Breast epithelium (tissue), 4 donors: ENCODE measurements at regions not wholly inside any gene's neighbourhood (a gene's known extent, or its start where the extent isn't known, plus 50 kb on each side); places are given as distances from the start of the nearest gene placed in this dataset.
A peak's percentile ranks its signal among the peaks of the same experiment; 100 is the strongest.

ENCODE experiments used
- DNase-seq, 2 donors: peaks; one replicate each; pipeline ENCODE4 v3.0.0-alpha.2; 2019; ENCODE audit warnings: low spot score in 2 of 2
- H3K27ac ChIP-seq, 2 donors: fragments of 200-600 bp; sonication (generic) in 1 of 2; one replicate each; pipeline ENCODE4 v1.5.1; 2016 to 2019; ENCODE audit warnings: mild to moderate bottlenecking in 1 of 2
- H3K27me3 ChIP-seq, 2 donors: fragments of 200-600 bp; sonication (generic) in 1 of 2; one replicate each; pipeline versions ENCODE4 v1.5.1 to v1.6.0; 2017 to 2019; ENCODE audit warnings: control low read depth in 1 of 2, mild to moderate bottlenecking in 1 of 2
- H3K36me3 ChIP-seq: fragments of 200-600 bp; one replicate; pipeline ENCODE4 v1.5.1; 2019
- H3K4me1 ChIP-seq, 2 donors: fragments of 200-600 bp; sonication (generic); one replicate each; pipeline ENCODE4 v1.5.1; 2016 to 2019; ENCODE audit warnings: control low read depth in 1 of 2
- H3K4me3 ChIP-seq, 3 donors: fragments of 200-600 bp; sonication (generic); 1 replicate in 2 of 3; 2 replicates in 1 of 3; pipeline ENCODE4 v1.5.1; 2016 to 2019; ENCODE audit warnings: mild to moderate bottlenecking in 3 of 3, moderate library complexity in 2 of 3
- H3K9me3 ChIP-seq, 2 donors: fragments of 200-600 bp; sonication (generic) in 1 of 2; one replicate each; pipeline ENCODE4 v1.5.1; 2016 to 2019; ENCODE audit warnings: control low read depth in 1 of 2
- POLR2A ChIP-seq: fragments of 450-650 bp; IDR thresholded peaks from one replicate; pipeline ENCODE4 v1.6.1; 2016; ENCODE audit warnings: antibody characterized with exemption, mild to moderate bottlenecking, moderate library complexity
- POLR2AphosphoS5 ChIP-seq, 3 donors: sonication (generic); formaldehyde crosslinking; IDR thresholded peaks; one replicate each; pipeline ENCODE4 v1.6.1; 2017; ENCODE audit warnings: antibody characterized with exemption in 3 of 3
- intact Hi-C: fragments of 100-400 bp; cut with DNase I; formaldehyde crosslinking; loops from one replicate; pipeline ENCODE4 v1.15.1; 2023; ENCODE audit warnings: low total_unique reads
- TF ChIP-seq, protein P1 (sequence below), 3 donors: fragments of 450-650 bp; IDR thresholded peaks; one replicate each; pipeline ENCODE4 v1.5.1; 2016 to 2017; ENCODE audit warnings: antibody characterized with exemption in 3 of 3, mild to moderate bottlenecking in 3 of 3, moderate library complexity in 3 of 3

DNA sequence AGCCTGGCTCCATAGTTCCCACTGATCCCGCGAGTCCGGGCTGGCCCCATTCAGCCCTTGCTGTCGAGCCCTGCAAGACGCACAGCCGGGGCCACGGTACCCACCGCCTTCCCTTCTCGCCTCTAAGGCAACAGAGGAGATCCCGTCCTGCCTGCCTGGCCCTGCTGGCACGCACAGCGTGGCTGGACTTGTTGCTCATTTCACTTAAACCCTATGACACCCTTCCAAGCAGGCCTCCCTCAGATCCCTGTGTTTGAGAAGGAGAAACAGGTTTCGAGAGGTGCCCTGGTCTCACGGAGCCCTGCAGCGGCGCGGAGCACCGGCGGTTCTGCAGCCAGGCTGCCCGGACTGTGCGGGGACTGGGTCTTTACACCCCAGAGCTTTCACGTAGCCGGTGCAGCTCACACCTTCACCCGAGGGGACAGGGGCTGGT lies 1048.4 kb downstream of the BRD1 start:
- Histone ChIP-seq H3K9me3 (peaks cover 17 to 18% of the 10 kb centered on the region in 2 donors), H3K27ac (no peak overlapping the region), H3K4me3 (no peak overlapping the region), H3K27me3 (peaks cover 0 to 14% of the 10 kb centered on the region in 2 donors), H3K36me3 (no peaks in the 10 kb centered on the region), H3K4me1 (no peaks in the 10 kb centered on the region)
- DNase-seq: no peak
- intact Hi-C loops: no loop called here
- no peak for TF ChIP-seq POLR2A
- no peak for TF ChIP-seq POLR2AphosphoS5 (IDR thresholded peaks at IDR 0.05)
- TF ChIP-seq, protein P1, sequence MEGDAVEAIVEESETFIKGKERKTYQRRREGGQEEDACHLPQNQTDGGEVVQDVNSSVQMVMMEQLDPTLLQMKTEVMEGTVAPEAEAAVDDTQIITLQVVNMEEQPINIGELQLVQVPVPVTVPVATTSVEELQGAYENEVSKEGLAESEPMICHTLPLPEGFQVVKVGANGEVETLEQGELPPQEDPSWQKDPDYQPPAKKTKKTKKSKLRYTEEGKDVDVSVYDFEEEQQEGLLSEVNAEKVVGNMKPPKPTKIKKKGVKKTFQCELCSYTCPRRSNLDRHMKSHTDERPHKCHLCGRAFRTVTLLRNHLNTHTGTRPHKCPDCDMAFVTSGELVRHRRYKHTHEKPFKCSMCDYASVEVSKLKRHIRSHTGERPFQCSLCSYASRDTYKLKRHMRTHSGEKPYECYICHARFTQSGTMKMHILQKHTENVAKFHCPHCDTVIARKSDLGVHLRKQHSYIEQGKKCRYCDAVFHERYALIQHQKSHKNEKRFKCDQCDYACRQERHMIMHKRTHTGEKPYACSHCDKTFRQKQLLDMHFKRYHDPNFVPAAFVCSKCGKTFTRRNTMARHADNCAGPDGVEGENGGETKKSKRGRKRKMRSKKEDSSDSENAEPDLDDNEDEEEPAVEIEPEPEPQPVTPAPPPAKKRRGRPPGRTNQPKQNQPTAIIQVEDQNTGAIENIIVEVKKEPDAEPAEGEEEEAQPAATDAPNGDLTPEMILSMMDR (IDR thresholded peaks at IDR 0.05): no peak

DNA sequence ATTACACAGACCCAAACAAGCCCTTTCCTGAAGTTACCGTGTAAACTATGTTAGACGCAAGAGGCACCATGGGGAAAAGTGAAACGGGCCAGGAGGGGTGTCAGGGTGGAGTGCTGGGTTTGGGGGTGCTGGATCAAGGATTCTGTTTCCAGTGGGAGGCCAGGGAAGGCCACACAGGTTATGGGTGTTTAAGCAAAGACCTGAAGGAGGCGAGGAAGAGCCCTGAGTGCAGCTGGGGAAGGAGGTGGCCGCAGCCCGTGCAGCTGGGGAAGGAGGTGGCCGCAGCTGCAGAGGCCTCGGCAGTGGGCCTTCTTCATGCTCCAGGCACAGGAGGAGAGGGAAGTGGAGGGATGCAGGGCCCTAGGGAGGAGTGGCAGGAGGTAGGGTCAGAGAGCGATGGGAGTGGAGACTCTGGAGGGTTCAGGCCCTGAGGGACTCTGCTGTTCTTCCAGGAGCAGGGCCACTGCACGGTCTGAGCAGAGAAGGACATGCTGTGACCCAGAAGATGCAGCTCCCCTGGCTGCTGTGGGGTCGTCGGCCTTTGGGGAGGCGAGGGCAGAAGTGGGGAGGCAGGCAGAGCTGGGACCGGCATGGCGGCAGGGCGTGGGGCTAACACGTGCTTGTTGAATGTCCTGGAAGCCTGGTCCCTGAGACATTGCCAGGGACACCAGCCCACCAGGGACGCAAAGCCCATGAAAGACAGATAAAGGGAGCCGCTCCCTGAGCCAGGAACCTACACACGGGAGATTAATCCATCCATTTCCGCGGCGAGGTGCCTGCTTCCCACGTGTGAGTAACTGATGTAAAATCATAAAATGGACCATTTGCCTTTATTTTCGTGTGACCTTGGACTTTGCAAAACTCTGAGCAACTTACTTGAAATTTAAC lies 1049.1 kb downstream of the BRD1 start:
- H3K4me1 ChIP-seq: no peaks in the 10 kb centered on the region
- H3K4me3 ChIP-seq: no peak overlapping the region
- intact Hi-C loops: no loop called here
- no peaks in the 10 kb centered on the region for H3K36me3 ChIP-seq
- TF ChIP-seq POLR2A: no peak
- no peak for TF ChIP-seq POLR2AphosphoS5 (IDR thresholded peaks at IDR 0.05)
- TF ChIP-seq, protein P1 (IDR thresholded peaks at IDR 0.05): no peak
- H3K9me3 ChIP-seq: peaks cover 17 to 18% of the 10 kb centered on the region in 2 donors
- H3K27ac ChIP-seq: no peak overlapping the region
- DNase-seq: no peak
- H3K27me3 ChIP-seq: peaks cover 0 to 14% of the 10 kb centered on the region in 2 donors

DNA sequence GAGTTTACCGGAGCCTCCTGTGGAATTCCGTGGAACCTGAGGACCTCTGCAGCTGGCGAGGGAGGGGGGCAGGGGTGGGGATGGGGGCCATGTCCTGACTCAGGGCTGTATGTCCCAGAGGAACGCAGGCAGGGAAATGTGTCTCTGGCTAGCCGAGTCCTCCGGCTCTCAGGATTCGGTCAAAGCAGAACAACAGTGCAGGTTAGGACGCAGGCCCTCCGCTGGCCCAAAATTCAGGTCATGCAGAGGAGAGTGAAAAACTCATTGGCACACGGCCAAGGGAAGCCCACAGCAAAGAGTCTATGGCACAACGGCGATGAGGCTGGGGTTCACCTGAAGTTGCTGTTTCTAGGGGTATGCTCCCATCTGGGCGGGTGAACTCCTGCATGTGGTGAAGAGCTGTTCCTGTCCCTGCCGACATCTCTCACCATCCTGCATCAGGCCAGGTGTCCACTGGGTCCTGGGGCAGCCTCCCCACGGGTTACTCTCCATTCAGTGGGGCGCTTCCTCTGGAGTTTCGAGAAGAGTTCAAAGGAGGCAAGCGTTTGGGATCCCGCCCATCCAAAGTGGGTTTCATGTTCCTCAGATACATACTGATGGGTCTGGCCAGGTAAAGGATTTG lies 1055.3 kb downstream of the BRD1 start:
- TF ChIP-seq POLR2A (no peak), POLR2AphosphoS5 (IDR thresholded peaks at IDR 0.05) (no peak)
- TF ChIP-seq, protein P1 (IDR thresholded peaks at IDR 0.05): no peak
- Histone ChIP-seq H3K27me3 (no peaks in the 10 kb centered on the region), H3K4me3 (no peak overlapping the region), H3K4me1 (no peaks in the 10 kb centered on the region), H3K9me3 (peaks cover 13 to 33% of the 10 kb centered on the region in 2 donors), H3K27ac (no peak overlapping the region), H3K36me3 (no peaks in the 10 kb centered on the region)
- no peak for DNase-seq
- intact Hi-C loops: no loop called here

DNA sequence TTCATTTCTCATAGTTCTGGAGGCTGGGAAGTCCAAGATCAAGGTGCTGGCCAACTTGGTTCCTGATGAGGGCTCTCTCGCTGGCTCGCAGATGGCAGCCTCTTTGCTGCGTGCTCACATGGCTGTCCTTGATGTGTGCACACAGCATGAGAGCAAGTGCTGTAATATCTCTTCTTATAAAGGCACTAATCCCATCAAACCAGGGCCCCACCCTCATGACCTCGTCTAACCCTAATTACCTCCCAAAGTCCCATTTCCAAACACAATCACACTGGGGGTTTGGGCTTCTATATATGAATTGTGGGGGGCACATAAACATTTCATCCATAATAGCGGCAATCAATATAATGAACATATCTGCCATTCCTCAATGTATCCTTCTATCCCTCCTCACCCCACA lies 1062.1 kb downstream of the BRD1 start:
- peak in 1 of 2 donors; percentile 12 for DNase-seq
- TF ChIP-seq, protein P1 (IDR thresholded peaks at IDR 0.05): no peak
- TF ChIP-seq POLR2A (no peak), POLR2AphosphoS5 (IDR thresholded peaks at IDR 0.05) (no peak)
- Histone ChIP-seq H3K4me1 (no peaks in the 10 kb centered on the region), H3K27me3 (no peaks in the 10 kb centered on the region), H3K36me3 (no peaks in the 10 kb centered on the region), H3K4me3 (no peak overlapping the region), H3K27ac (no peak overlapping the region), H3K9me3 (peaks cover 12 to 30% of the 10 kb centered on the region in 2 donors)
- intact Hi-C loops: no loop called here

DNA sequence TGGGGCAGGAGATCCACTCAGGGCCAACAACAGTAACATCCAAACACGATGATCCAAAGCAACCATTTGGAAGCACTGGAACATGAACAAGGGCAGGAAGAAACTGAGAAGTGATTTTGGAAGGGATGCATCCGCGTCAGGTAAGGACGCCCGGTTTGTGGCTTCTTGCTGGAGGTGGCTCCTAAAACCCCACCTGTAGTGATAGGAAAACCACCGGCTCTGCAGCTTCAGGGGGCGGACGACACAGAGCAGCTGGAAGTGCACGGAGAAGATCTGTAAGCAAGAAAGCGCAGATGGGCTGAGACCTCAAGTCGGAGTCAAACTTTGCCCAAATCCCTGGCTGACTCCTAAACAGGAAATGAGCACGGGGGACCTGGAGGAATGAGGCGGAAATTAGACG lies 1066.1 kb downstream of the BRD1 start:
- Histone ChIP-seq H3K4me3 (no peak overlapping the region), H3K36me3 (no peaks in the 10 kb centered on the region), H3K4me1 (no peaks in the 10 kb centered on the region), H3K27ac (no peak overlapping the region), H3K9me3 (peaks cover 6 to 11% of the 10 kb centered on the region in 2 donors), H3K27me3 (no peaks in the 10 kb centered on the region)
- DNase-seq: peak in 1 of 2 donors; percentile 45
- TF ChIP-seq, protein P1 (IDR thresholded peaks at IDR 0.05): no peak
- TF ChIP-seq POLR2AphosphoS5 (IDR thresholded peaks at IDR 0.05) (no peak), POLR2A (no peak)
- intact Hi-C loops: no loop called here
